AG04449 (cell line): ENCODE measurements at regions not wholly inside any gene's neighbourhood (a gene's known extent, or its start where the extent isn't known, plus 50 kb on each side); places are given as distances from the start of the nearest gene placed in this dataset.

Experiments used
- CTCF ChIA-PET: fragments of 350-600 bp; formaldehyde crosslinking; extraction: SDS; loops from one replicate; lab custom pipeline; 2021; ENCODE audit warnings: antibody characterized with exemption; lab: Yijun Ruan, JAX
- POLR2A ChIA-PET: fragments of 400-600, 350-600 bp; formaldehyde crosslinking; extraction: SDS; loops from one replicate; lab custom pipeline; 2020; ENCODE audit warnings: antibody characterized with exemption, inconsistent platforms; lab: Yijun Ruan, JAX
- DNase-seq: peaks from one replicate; pipeline ENCODE4 v3.0.0-alpha.2; 2010; ENCODE audit warnings: low read depth, low spot score
- H3K4me3 ChIP-seq: 2 replicates; pipeline ENCODE4 v1.5.1; 2011; ENCODE audit warnings: low read depth, mild to moderate bottlenecking, control low read depth, low read length
- CTCF ChIP-seq: IDR thresholded peaks from one replicate; pipeline ENCODE4 v1.5.1; 2011; ENCODE audit warnings: mild to moderate bottlenecking, moderate library complexity, low read length, control low read depth, inconsistent platforms; ENCODE audit not compliant: insufficient read depth; ENCODE audit errors: missing control alignments

- CTCF ChIA-PET, result no interaction called here
- no peak overlapping the region for H3K4me3 ChIP-seq
- POLR2A ChIA-PET, result no interaction called here
- DNase-seq, result no peak
- TF ChIP-seq CTCF, result no peak
Observed at GRCh38 chr2:13901526-13901925, 731.0 kb upstream of the LRATD1 start.

GRCh38 chr2:13905831-13906230 is 726.7 kb upstream of the LRATD1 start:
- H3K4me3 ChIP-seq, result no peak overlapping the region
- DNase-seq, result no peak
- TF ChIP-seq CTCF, result no peak
- CTCF ChIA-PET, result no interaction called here
- POLR2A ChIA-PET, result no interaction called here

GRCh38 chr2:13916066-13916465 is 716.5 kb upstream of the LRATD1 start:
- no peak overlapping the region for H3K4me3 ChIP-seq
- ChIA-PET POLR2A (no interaction called here), CTCF (no interaction called here)
- DNase-seq, result no peak
- TF ChIP-seq CTCF, result no peak

GRCh38 chr2:13917958-13918357 is 714.6 kb upstream of the LRATD1 start:
- ChIA-PET POLR2A (no interaction called here), CTCF (no interaction called here)
- no peak for TF ChIP-seq CTCF
- H3K4me3 ChIP-seq, result no peak overlapping the region
- no peak for DNase-seq

- TF ChIP-seq CTCF, result no peak
- H3K4me3 ChIP-seq, result no peak overlapping the region
- POLR2A ChIA-PET, result no interaction called here
- DNase-seq, result no peak
- CTCF ChIA-PET, result no interaction called here
Observed at GRCh38 chr2:13919981-13920382, 712.5 kb upstream of the LRATD1 start.

GRCh38 chr2:13921245-13921644 is 711.3 kb upstream of the LRATD1 start:
- ChIA-PET POLR2A (no interaction called here), CTCF (no interaction called here)
- DNase-seq, result no peak
- no peak for TF ChIP-seq CTCF
- no peak overlapping the region for H3K4me3 ChIP-seq
